A549 (cell line): ENCODE measurements at regions not wholly inside any gene's neighbourhood (a gene's known extent, or its start where the extent isn't known, plus 50 kb on each side); places are given as distances from the start of the nearest gene placed in this dataset.

Source experiments
- EP300 ChIP-seq, 2 experiments: fragments of >200 bp; sonication (Bioruptor Twin); formaldehyde crosslinking; IDR thresholded peaks; 2 replicates in 1 of 2; 3 replicates in 1 of 2; pipeline ENCODE4 v1.6.1; 2016 to 2017
- JUNB ChIP-seq: fragments of >200 bp; sonication (Bioruptor Twin); formaldehyde crosslinking; IDR thresholded peaks from 2 replicates; pipeline ENCODE4 v1.6.1; 2016
- MAZ ChIP-seq: fragments of 150-350 bp; IDR thresholded peaks from 2 replicates; pipeline ENCODE4 v1.6.1; 2014; ENCODE audit warnings: antibody characterized with exemption, low read depth, low read length, borderline replicate concordance

DNA sequence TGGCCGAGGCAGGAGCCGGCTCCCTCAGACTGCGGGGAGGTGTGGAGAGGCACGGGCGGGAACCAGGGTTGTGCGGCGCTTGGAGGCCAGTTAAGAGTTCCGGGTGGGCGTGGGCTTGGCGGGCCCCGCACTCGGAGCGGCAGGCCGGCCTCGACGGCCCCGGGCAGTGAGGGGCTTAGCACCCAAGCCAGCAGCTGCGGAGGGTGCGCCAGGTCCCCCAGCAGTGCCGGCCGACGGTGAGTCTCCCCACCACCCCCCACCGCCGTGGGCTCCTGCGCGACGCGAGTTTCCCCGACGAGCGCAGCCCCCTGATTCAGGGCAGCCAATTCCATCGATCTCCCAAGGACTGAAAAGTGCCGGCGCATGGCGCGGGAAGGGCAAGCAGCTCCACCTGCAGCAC lies 605.4 kb upstream of the SLC35B3 start:
- TF ChIP-seq EP300 (IDR thresholded peaks at IDR 0.05) (no peak), JUNB (no peak), MAZ (no peak)
